ENCODE measurements at regions not wholly inside any gene's neighbourhood (a gene's known extent, or its start where the extent isn't known, plus 50 kb on each side); places are given as distances from the start of the nearest gene placed in this dataset.
A peak's percentile ranks its signal among the peaks of the same experiment; 100 is the strongest.

DNA sequence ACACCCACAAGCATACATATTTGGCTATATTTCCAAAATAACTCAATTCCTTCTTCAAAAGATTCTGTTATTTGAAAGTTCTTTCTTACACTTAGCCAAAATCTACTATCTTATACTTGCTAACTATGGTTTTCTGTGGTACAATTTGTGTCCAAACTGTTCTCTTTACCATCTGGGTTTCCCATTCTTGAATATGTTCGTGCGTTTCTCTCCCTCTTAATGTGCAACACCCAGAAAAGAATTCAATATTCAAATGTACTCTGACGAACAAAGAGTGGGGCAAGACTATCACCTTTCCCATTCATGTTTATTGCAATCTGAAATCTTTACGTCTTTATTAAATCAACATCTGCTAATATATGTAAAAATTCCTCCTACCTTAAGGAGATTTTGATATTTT, 912.7 kb downstream of the FAT4 start:
- DNase-seq (ENCODE audit: low spot score) = no peak

DNA sequence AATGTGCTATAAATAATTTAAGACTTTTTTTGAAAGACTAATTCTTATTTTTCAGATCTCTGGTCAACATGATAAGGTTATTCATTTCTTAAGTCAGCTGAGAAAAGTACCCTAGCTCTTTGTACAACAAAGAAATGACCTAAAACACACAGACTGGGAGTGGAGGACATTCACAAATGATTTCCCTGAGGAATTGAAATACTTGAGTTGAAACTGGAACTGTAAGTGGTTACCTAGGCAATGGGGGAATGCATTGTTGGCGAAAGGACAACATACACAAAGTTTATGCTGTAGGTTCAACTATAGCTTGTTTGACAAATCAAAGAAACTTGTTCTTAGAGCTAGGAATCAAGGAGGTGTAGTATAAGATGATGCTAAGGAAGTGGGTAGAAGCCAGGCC, 915.5 kb downstream of the FAT4 start:
- no peak for DNase-seq (ENCODE audit: low spot score)

DNA sequence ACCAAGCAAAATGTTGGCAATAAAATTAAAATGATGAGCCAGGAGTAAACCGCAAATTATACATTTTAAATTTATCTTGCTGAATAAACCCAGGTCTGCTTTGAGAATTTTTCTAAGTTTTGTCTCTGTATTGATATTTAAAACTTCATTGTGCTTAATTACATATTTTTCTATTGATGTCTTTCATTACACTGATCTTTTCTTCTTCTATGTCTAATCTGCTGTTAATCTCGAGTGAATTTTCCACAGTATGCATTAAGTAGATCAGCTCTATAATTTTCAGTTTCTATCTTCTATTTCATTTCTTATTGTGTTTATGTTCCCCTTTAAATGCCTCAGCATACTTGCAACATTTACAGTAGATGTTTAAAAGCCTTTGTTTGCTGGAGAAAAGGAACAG, 918.7 kb downstream of the FAT4 start:
- DNase-seq (ENCODE audit: low spot score) = no peak

- no peak for DNase-seq (ENCODE audit: low spot score)
Measured at GRCh38 chr4:126238013-126238412, 923.3 kb downstream of the FAT4 start.

GRCh38 chr4:126241634-126242033, 926.9 kb downstream of the FAT4 start:
- DNase-seq (ENCODE audit: low spot score) = no peak

DNA sequence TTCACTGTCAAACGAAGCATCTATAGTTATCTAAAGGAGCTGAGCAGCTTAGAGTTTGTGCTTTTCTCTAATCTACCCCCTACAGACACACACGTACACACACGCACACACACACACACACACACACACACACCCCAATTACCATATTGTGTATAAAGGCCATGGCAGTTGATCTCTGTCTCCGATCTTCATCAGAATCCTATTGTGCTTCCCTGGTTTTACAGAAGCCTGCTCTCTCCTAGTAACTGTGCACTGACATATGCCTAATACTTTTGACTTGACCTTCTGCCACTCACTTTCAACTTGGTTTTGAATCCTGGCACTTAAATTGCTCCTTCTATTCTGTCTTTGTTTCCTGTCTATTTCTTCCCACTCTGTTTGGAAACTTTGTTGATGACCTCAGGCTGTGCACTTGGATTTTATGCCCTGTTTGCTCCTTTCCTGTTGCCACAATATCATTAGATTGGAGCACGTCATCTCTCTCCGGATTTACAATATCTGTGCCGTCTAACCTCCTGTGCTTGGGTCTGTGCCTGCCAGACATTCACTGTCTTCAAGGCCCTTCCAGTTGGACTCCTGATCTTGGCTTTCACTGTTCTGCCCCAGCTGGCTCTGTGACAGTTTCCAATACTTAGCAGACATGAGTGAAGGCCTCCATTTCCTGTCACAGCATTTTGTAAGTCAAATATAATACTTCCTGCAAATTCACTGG, 928.1 kb downstream of the FAT4 start:
- DNase-seq (ENCODE audit: low spot score) = no peak

DNA sequence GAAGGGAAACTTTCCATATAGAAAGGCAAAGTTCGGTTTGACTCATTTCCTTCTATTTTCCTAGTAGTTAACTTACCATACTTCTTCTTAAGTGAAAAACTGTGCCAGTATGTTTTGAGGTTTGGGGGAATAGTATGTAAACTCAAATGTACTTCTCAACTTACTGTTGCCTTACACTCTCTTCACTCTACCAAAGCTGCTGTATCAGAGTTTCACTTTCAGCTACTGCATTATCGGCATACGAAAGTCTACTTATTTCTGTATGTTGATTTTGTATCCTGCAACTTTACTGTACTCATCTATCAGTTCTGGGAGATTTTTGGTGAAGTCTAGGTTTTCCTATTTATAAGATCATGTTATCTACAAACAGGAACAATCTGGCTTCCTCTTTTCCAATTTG, 932.7 kb downstream of the FAT4 start:
- DNase-seq (ENCODE audit: low spot score) = no peak

DNA sequence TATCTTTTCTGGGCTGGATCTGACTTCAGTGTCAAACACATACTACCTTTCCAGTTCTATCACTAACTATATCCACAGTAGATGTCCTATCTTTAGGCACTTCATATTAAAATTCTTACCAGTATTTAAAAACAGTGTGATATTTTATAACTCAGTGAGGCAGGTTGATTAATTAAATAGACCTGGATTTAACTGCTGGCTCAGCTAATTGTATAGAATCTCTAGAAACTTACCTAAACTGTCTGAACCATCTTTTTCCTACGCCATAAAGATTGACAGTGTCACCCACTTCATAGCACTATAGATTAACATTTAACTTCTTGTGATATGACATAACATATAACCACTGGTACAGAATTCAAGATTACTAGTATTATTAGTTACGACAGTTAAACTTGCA, 935.3 kb downstream of the FAT4 start:
- no peak for DNase-seq (ENCODE audit: low spot score)

DNA sequence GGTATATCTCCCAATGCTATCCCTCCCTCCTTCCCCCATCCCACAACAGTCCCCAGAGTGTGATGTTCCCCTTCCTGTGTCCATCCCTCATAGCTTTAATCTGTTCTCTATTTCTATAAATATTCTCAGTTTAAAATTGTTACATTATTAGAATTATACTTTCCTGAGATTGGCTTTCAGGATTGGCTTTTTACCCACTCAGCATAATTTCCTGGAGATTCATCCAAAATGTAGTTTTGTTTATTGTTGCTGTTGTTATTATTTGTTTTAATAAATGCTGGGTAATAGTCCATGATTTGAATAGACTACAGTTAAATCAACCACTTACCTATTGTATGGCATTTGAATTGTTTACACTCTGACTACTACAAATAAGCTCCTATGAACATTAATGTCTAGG, 936.4 kb downstream of the FAT4 start:
- DNase-seq (ENCODE audit: low spot score) = no peak

GRCh38 chr4:126262665-126263064, 947.9 kb downstream of the FAT4 start:
- DNase-seq (ENCODE audit: low spot score) = no peak

DNA sequence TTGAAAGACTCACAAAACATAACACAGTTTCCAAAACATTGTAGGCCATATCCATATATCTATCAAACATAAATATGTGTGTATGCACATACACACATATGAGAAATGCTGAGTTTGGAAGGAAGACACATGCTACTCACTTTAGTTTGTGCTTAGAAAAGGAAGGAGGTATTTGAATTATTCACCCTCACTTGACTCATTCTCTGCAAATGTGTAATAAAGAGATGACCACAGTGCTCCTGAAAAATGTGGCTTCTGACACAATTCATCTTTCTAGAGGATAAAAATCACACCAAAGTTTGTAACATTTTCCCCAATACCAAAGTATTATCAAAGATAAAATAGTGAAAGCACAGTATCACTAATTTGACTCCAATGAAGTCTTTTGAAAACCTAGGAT, 950.1 kb downstream of the FAT4 start:
- peak; percentile 61 for DNase-seq (ENCODE audit: low spot score)

DNA sequence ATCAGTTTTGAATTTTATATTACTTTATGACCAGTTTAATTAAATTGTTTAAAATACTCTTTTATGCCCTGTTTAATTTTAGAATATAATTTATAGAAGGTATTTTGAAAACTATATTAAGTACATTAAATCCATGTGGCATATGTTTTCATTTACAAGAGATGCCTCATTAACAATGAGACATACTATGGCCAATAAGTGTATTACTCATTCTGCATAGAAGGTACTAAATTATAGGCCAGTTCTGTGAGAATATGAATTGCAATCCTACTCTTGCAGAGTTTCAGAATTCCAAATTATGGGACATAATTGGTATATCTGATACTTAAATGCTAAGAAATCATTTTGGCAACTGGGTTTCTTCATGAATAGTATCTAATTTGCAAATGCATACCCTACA, 951.1 kb downstream of the FAT4 start:
- peak; percentile 2 for DNase-seq (ENCODE audit: low spot score)

DNA sequence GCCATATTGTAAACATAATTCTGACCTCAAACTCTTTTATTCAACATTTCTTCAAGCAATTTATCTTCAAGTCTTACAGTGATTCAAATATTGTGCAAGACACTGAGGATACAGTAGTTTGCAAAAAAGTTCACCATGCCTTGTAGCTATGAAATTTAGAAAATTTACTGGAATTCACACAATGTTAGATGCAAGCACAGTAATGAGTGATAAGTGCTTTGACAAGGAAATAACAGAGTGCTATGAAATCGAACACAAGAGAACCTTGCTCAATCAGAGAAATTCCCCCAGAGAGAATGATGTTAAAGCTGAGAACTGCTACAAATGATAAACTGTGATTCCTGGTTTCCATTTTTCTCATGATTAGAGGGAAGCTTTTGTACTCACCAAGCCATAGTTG, 952.9 kb downstream of the FAT4 start:
- no peak for DNase-seq (ENCODE audit: low spot score)

DNA sequence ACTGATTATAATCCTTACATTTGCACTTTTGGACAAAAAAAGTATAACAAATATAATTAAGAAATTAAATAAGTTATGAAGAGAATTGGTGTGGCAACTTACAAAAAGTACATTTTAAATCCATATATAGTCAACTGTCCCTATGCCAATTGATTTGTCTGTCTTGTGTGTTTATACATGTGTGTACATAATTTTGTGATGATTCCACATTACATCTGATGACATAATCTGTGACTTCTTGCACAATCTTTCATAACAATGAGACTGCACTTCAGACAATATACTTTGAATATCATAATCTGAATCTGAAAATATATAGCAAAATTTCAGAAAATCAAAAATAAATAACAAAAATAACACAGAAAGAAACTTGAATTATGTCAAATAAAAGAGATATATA, 953.4 kb downstream of the FAT4 start:
- peak; percentile 17 for DNase-seq (ENCODE audit: low spot score)

DNA sequence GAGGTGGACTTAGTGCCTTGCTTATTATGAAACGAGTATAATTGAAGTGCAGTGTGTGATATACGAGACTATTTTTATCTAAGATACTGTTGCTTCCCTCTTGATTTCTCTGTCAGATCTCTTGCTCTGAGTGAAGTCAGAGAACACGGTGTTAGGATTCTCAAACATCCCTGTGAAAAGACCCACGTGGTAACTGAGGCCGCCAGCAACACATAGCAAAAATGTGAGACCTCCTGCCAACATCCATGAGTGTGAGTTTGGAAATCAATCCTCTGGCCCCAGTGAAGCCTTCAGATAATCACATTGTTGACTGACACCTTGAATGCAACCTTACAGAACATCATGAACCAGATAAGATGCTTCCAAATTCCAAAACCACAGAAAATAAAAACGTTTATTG, 954.4 kb downstream of the FAT4 start:
- no peak for DNase-seq (ENCODE audit: low spot score)

DNA sequence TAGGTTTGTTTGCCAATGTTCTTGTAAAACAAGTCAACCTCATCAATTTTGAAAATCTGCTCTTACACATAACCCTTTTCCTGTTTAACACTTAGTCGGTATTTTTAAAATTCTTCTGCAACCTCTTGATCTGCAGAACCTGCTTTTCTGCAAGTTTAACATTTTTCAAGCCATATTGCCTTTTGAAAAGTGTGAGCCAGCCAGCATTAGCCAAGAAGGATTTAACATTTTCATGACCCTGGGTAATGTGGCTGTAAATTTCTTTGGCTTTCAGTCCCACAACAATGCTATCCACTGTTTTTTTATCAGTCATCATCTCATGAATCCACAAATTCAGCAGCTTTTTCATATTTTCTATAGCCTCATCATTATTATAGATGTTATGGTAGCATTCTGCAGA, 956.5 kb downstream of the FAT4 start:
- no peak for DNase-seq (ENCODE audit: low spot score)

- no peak for DNase-seq (ENCODE audit: low spot score)
Measured at GRCh38 chr4:126273746-126274145, 959.0 kb downstream of the FAT4 start.

DNA sequence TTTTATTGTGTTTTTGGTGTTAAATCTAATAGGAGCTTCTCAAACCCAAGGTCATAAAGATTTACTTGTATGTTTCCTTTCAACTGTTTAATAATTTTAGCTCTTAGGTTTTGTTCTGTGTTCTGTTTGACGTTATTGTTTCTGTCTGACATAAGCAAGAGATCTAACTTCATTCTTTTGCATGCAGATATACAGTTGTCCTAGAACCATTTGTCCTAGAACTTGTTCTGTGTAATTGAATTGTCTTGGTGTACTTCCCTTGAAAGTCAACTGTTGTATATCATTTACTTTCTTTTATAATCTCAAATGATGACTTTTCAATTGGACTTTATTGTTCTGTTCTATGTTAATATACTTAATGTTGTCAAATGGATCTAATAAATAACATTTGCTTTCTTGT, 977.1 kb downstream of the FAT4 start:
- no peak for DNase-seq (ENCODE audit: low spot score)

DNA sequence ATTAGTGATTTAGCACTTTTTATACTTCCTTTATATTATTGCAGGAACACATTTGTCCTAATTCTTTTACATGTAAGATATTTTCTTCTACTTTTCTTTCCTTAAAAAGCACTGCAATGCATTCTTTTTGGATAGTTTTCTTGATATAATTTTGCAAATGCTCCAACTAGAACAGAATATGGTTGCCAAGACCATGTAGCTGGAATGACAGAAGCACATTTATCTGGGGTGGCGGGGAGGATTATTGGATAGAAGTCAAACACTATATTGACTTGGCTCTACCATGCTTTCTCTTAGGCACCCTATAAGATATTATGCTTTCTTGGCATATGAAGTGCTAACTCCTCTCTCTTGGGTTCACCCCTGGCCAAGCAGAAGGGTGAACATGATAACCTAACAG, 983.5 kb downstream of the FAT4 start:
- no peak for DNase-seq (ENCODE audit: low spot score)

GRCh38 chr4:126306152-126306869, 991.6 kb downstream of the FAT4 start:
- DNase-seq (ENCODE audit: low spot score) = no peak

GRCh38 chr4:126318376-126318775, 1003.6 kb downstream of the FAT4 start:
- DNase-seq (ENCODE audit: low spot score) = no peak

GRCh38 chr4:126328914-126329313, 1014.2 kb downstream of the FAT4 start:
- DNase-seq (ENCODE audit: low spot score) = no peak

DNA sequence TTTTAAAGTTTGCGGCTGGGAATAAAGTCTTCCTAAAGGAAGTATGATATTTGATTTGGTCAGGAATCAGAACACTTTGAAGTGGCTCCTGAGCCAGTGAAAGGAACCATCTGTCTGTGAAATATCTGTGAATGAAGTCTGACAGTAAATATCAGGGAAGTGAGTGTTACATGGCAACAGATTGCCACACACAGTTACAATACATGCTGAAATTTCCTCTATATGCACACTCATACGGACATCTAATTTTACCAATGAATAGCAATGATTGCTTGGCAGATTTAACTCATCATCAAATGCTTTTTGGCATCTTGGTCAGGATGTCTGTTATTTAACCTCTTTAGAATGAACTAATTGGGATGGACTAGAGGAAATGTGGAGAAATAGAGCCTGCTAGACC, 1023.8 kb downstream of the FAT4 start:
- DNase-seq (ENCODE audit: low spot score) = no peak

DNA sequence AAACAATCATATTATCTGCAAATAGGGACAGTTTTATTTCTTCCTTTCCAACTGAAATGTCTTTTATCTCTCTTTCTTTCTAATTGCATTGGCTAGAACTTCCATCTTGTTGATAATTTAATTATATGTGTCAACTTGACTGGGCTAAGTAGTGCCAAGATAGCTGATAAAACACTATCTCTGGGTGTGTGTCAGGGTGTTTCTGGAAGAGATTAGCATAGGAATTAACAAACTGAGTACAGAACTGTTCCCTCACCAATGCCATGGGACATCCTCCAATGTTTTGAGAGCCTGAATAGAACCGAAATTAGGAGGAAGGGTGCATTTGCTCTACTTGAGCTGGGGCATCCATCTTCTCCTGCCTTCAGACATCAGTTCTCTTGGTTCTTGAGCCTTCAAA, 1027.2 kb downstream of the FAT4 start:
- no peak for DNase-seq (ENCODE audit: low spot score)

All from RKO (cell line).